Aorta (tissue), 5 donors: ENCODE measurements at regions not wholly inside any gene's neighbourhood (a gene's known extent, or its start where the extent isn't known, plus 50 kb on each side); places are given as distances from the start of the nearest gene placed in this dataset.

ENCODE experiments used
- ATAC-seq: fragments of 200-7000 bp; cut with Tn5 transposase; one replicate; pipeline ENCODE4 v1.9.1; 2022; ENCODE audit warnings: moderate library complexity; ENCODE audit not compliant: low FRiP score
- DNase-seq, 2 donors: peaks; one replicate each; pipeline ENCODE4 v3.0.0-alpha.2; 2020
- H3K27ac ChIP-seq, 2 donors: one replicate each; pipeline ENCODE4 v1.5.1; 2013; ENCODE audit warnings: low read length in 2 of 2, mild to moderate bottlenecking in 2 of 2, moderate library complexity in 2 of 2, control low read depth in 1 of 2, inconsistent platforms in 1 of 2, low read depth in 1 of 2
- H3K27me3 ChIP-seq, 2 donors: one replicate each; pipeline ENCODE4 v1.6.1; 2013; ENCODE audit warnings: control low read depth in 1 of 2, low read length in 1 of 2, mild to moderate bottlenecking in 1 of 2, moderate library complexity in 1 of 2; ENCODE audit not compliant: insufficient read depth in 2 of 2, control insufficient read depth in 1 of 2
- H3K36me3 ChIP-seq, 2 donors: one replicate each; pipeline ENCODE4 v1.6.1; 2013; ENCODE audit warnings: control low read depth in 1 of 2, low read length in 1 of 2, mild to moderate bottlenecking in 1 of 2; ENCODE audit not compliant: insufficient read depth in 2 of 2, control insufficient read depth in 1 of 2
- H3K4me1 ChIP-seq, 2 donors: one replicate each; pipeline ENCODE4 v1.6.1; 2013; ENCODE audit warnings: low read length in 2 of 2, control low read depth in 1 of 2, mild to moderate bottlenecking in 1 of 2, moderate library complexity in 1 of 2; ENCODE audit not compliant: insufficient read depth in 2 of 2, control insufficient read depth in 1 of 2
- H3K4me3 ChIP-seq, 2 donors: one replicate each; pipeline ENCODE4 v1.5.1; 2013; ENCODE audit warnings: low read length in 2 of 2, control low read depth in 1 of 2, mild to moderate bottlenecking in 1 of 2
- H3K9me3 ChIP-seq: one replicate; pipeline ENCODE4 v1.6.1; 2013; ENCODE audit warnings: mild to moderate bottlenecking, low read length; ENCODE audit not compliant: control insufficient read depth
- WGBS, 2 donors: extraction: QIAGEN DNeasy Blood & Tissue Kit; methylation state at CpG; one replicate each; pipeline ENCODE4 v1.1.7; 2013; 5-methylcytosine and 5-hydroxymethylcytosine counted together
- intact Hi-C, 2 donors: fragments of 100-400 bp; cut with DNase I; formaldehyde crosslinking; loops; one replicate each; pipeline versions ENCODE4 v1.14.2 to v1.15.0; 2022
- donor health status: healthy with polysubstance abuse.
- donor health status: Bipolar disorder and iron deficiency.
- donor health status: DM: no; HTN: no; CAD: no.
- donor health status: DM: no; HTN: no; CAD: no.
- donor health status: DM: yes; HTN: yes; CAD: no.

DNA sequence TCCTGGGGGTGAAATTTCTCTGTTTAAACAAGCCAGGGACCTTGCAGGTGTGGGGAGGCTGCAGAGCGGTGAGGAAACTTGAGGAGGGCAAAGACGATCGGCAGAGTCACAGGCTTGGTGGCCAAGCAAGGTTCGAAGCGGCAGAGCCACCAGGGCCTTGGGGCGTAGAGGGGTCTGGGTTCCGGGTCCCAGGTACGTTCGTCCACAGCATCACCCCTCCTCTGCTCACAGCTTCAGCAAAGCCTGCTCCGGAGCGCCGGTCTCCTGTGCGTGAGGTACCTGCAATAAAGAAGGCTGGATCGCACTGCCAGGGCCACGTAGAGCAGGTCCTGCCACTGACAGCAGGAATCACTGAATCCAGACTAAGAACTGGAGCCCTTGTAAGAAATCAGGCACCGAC, 66.8 kb upstream of the PCSK6 start:
- Histone ChIP-seq H3K27me3 (no peaks in the 10 kb centered on the region), H3K27ac (no peak overlapping the region), H3K4me1 (no peaks in the 10 kb centered on the region), H3K9me3 (no peaks in the 10 kb centered on the region), H3K4me3 (no peak overlapping the region), H3K36me3 (no peaks in the 10 kb centered on the region)
- ATAC-seq, result no peak
- WGBS, 2 donors, result 85 to 86% methylated on average over 16 of the region's 16 CpGs
- intact Hi-C loops, result no loop called here
- DNase-seq, result no peak

- no peaks in the 10 kb centered on the region for H3K4me1 ChIP-seq
- no peak for DNase-seq
- 48 to 52% methylated on average over 25 of the region's 25 CpGs for WGBS, 2 donors
- intact Hi-C loops, result no loop called here
- H3K27me3 ChIP-seq, result no peaks in the 10 kb centered on the region
- H3K4me3 ChIP-seq, result no peak overlapping the region
- H3K9me3 ChIP-seq, result no peaks in the 10 kb centered on the region
- no peak overlapping the region for H3K27ac ChIP-seq
- no peak for ATAC-seq
- no peaks in the 10 kb centered on the region for H3K36me3 ChIP-seq
These were observed 64.8 kb upstream of the PCSK6 start for GRCh38 chr15:101554115-101554915.

- H3K36me3 ChIP-seq, result no peaks in the 10 kb centered on the region
- H3K27me3 ChIP-seq, result no peaks in the 10 kb centered on the region
- DNase-seq (no peak), ATAC-seq (peak; percentile 52)
- WGBS, 2 donors, result 82 to 83% methylated on average over 20 of the region's 20 CpGs
- H3K4me1 ChIP-seq, result no peaks in the 10 kb centered on the region
- H3K4me3 ChIP-seq, result no peak overlapping the region
- intact Hi-C loops, result no loop called here
- H3K9me3 ChIP-seq, result no peaks in the 10 kb centered on the region
- H3K27ac ChIP-seq, result no peak overlapping the region
These were observed 62.4 kb upstream of the PCSK6 start for GRCh38 chr15:101551696-101552591.

GRCh38 chr15:101550124-101550523, 60.6 kb upstream of the PCSK6 start:
- DNase-seq, result no peak
- H3K4me3 ChIP-seq, result no peak overlapping the region
- peaks cover under 1% of the 10 kb centered on the region for H3K9me3 ChIP-seq
- no peaks in the 10 kb centered on the region for H3K27me3 ChIP-seq
- WGBS, 2 donors, result 55 to 57% methylated on average over 4 of the region's 4 CpGs
- no peak overlapping the region for H3K27ac ChIP-seq
- H3K36me3 ChIP-seq, result no peaks in the 10 kb centered on the region
- ATAC-seq, result no peak
- H3K4me1 ChIP-seq, result no peaks in the 10 kb centered on the region
- intact Hi-C loops, result no loop called here

GRCh38 chr15:101549647-101550046, 60.1 kb upstream of the PCSK6 start:
- no peaks in the 10 kb centered on the region for H3K36me3 ChIP-seq
- no peak overlapping the region for H3K27ac ChIP-seq
- no peak overlapping the region for H3K4me3 ChIP-seq
- H3K4me1 ChIP-seq, result no peaks in the 10 kb centered on the region
- H3K27me3 ChIP-seq, result no peaks in the 10 kb centered on the region
- H3K9me3 ChIP-seq, result peaks cover 2% of the 10 kb centered on the region
- DNase-seq (no peak), ATAC-seq (no peak)
- WGBS, 2 donors, result 61 to 66% methylated on average over 8 of the region's 8 CpGs
- intact Hi-C loops, result loop anchor here in 1 of 2 donors (10.0 kb wide), 1 partner anchor 55 kb away; no protein-coding TSS in a partner anchor

DNA sequence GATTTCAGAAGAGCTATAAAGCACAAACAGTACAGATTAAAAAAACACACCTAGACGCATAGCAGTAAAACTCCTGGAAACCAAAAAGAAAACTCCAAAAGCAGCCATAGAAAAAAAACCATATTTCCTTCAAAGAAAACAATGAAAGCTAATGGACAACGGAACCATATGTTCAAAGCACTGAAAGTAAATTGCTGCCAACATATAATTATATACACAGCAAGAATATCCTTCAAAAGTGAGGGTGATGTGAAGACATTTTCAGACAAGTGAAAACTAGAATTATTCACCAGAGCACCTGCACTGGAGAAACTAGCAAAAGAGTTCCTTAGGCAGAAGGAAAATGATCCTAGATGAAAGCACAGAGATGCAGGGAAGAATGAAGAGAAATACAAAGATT, 58.2 kb upstream of the PCSK6 start:
- H3K27ac ChIP-seq, result no peak overlapping the region
- no peaks in the 10 kb centered on the region for H3K4me1 ChIP-seq
- no peaks in the 10 kb centered on the region for H3K27me3 ChIP-seq
- DNase-seq, result no peak
- no peak overlapping the region for H3K4me3 ChIP-seq
- H3K9me3 ChIP-seq, result peaks cover 2% of the 10 kb centered on the region
- no peak for ATAC-seq
- intact Hi-C loops, result loop anchor here in 1 of 2 donors (10.0 kb wide), 1 partner anchor 57 kb away; no protein-coding TSS in a partner anchor
- no peaks in the 10 kb centered on the region for H3K36me3 ChIP-seq
- 38 to 44% methylated on average over 2 of the region's 2 CpGs for WGBS, 2 donors

DNA sequence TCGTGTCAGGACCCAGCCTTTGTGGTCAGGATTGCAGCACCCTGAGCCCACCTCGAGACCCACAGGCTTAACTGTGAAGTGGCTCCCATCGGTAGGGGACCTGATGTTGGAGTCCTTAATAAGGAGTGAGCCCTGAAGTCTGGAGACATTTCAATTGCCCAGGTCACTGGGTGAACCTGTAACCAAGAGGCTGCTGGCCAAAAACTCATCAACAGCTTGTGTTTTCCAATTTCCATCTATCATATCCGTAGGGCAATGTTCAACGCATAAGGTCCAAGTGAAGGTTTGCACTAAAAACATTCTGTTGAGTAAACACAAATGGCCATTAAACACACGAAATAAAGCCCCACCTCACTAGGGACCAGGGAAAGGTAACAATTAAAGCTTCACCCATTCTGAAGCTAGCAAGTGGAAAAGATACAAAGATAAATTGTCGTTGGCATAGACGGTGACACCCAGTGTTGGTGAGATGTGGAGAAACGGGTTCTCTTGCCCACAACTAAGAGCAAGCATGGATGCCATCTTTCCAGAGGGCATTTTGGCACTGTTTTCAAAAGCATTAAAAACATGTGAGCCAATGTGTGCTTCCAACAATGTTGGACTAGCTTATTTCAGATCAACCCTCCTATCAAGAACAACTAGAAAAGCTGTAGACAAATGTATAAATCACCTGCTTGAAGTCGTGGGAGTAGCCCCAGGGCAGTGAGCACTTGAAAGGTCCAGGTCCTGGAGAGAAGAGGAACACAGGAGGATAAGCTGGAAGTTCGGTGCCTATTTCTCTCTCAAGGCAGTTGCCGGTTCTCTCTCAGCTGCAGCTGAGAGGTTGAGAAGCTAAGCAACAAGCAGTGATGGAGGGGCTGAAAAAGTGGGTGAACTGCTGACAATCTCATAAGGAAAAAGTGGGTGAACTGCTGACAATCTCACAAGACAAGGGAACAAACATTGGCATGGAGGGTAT, 56.3 kb upstream of the PCSK6 start:
- Histone ChIP-seq H3K4me1 (no peaks in the 10 kb centered on the region), H3K27me3 (no peaks in the 10 kb centered on the region), H3K27ac (no peak overlapping the region), H3K36me3 (no peaks in the 10 kb centered on the region), H3K4me3 (no peak overlapping the region), H3K9me3 (peaks cover 2% of the 10 kb centered on the region)
- WGBS, 2 donors, result 67% methylated on average over 12 of the region's 12 CpGs
- DNase-seq (no peak), ATAC-seq (no peak)
- intact Hi-C loops, result loop anchor here in 1 of 2 donors (10.0 kb wide), 1 partner anchor 59 kb away; no protein-coding TSS in a partner anchor

DNA sequence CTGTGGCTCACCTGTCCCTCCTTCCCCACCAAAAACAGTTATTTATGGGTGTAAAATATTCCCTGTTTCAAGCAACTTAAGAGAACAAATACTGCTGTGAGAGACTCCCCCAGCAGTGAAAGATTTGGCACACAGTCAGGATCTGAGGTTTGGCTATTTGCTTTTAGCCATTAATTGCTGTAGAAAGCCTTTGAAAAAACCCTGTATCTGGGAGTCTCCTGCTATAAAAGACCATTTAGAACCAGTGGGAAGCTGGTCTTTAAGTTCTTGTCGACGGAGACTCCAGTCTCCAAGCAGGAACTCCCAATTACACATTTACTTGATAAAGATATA, 55.1 kb upstream of the PCSK6 start:
- no peak overlapping the region for H3K27ac ChIP-seq
- no peaks in the 10 kb centered on the region for H3K4me1 ChIP-seq
- no peaks in the 10 kb centered on the region for H3K27me3 ChIP-seq
- WGBS, 2 donors, result 25 to 37% methylated on average over 2 of the region's 2 CpGs
- peaks cover 2% of the 10 kb centered on the region for H3K9me3 ChIP-seq
- H3K4me3 ChIP-seq, result no peak overlapping the region
- DNase-seq (no peak), ATAC-seq (no peak)
- no peaks in the 10 kb centered on the region for H3K36me3 ChIP-seq
- intact Hi-C loops, result loop anchor here in 1 of 2 donors (10.0 kb wide), 1 partner anchor 60 kb away; no protein-coding TSS in a partner anchor
